GM19395 (cell line): ENCODE measurements at regions not wholly inside any gene's neighbourhood (a gene's known extent, or its start where the extent isn't known, plus 50 kb on each side); places are given as distances from the start of the nearest gene placed in this dataset.
"Not testable (repeated sequence)": the region's sequence is repeated elsewhere in the genome, so short reads cannot be mapped to it uniquely, and the experiment has no call there.

Experiments
- ATAC-seq: cut with Tn5 transposase; IDR thresholded peaks from one replicate; pipeline ENCODE4 v1.9.1; 2021; ENCODE audit warnings: mild to moderate bottlenecking, moderate library complexity; ENCODE audit not compliant: unreplicated experiment

GRCh38 chr2:82498777-82499443 lies 1960.2 kb downstream of the SUCLG1 start:
- no peak for ATAC-seq

GRCh38 chr2:82494739-82495138 lies 1964.3 kb downstream of the SUCLG1 start:
- no peak for ATAC-seq

- ATAC-seq = no peak
Measured at GRCh38 chr2:82491591-82491990, 1967.5 kb downstream of the SUCLG1 start.

- ATAC-seq = no peak
Measured at GRCh38 chr2:82487354-82487753, 1971.7 kb downstream of the SUCLG1 start.

GRCh38 chr2:82485701-82486100 lies 1973.4 kb downstream of the SUCLG1 start:
- ATAC-seq = no peak

- no peak for ATAC-seq
Measured at GRCh38 chr2:82481207-82481606, 1977.9 kb downstream of the SUCLG1 start.

GRCh38 chr2:82478641-82479040 lies 1980.4 kb downstream of the SUCLG1 start:
- no peak for ATAC-seq

- ATAC-seq = no peak
Measured at GRCh38 chr2:82476094-82476493, 1983.0 kb downstream of the SUCLG1 start.

GRCh38 chr2:82428251-82428650 lies 2030.8 kb downstream of the SUCLG1 start:
- no peak for ATAC-seq

GRCh38 chr2:82412021-82412420 lies 2047.1 kb downstream of the SUCLG1 start:
- no peak for ATAC-seq

- no peak for ATAC-seq
Measured at GRCh38 chr2:82411071-82411470, 2048.0 kb downstream of the SUCLG1 start.

GRCh38 chr2:82395531-82395930 lies 2063.5 kb downstream of the SUCLG1 start:
- no peak for ATAC-seq

GRCh38 chr2:82391386-82391785 lies 2067.7 kb downstream of the SUCLG1 start:
- ATAC-seq = no peak

GRCh38 chr2:82355622-82356021 lies 2051.1 kb upstream of the LRRTM1 start:
- ATAC-seq = no peak

GRCh38 chr2:82345910-82346309 lies 2041.4 kb upstream of the LRRTM1 start:
- no peak for ATAC-seq

- ATAC-seq = no peak
Measured at GRCh38 chr2:82344670-82345069, 2040.1 kb upstream of the LRRTM1 start.

GRCh38 chr2:82342356-82342755 lies 2037.8 kb upstream of the LRRTM1 start:
- ATAC-seq = no peak

- no peak for ATAC-seq
Measured at GRCh38 chr2:82340578-82341053, 2036.1 kb upstream of the LRRTM1 start.

GRCh38 chr2:82339805-82340204 lies 2035.3 kb upstream of the LRRTM1 start:
- ATAC-seq = no peak

GRCh38 chr2:82333697-82334096 lies 2029.1 kb upstream of the LRRTM1 start:
- no peak for ATAC-seq

GRCh38 chr2:82330155-82330554 lies 2025.6 kb upstream of the LRRTM1 start:
- ATAC-seq = no peak

GRCh38 chr2:82326180-82326767 lies 2021.7 kb upstream of the LRRTM1 start:
- not testable (repeated sequence) for ATAC-seq

GRCh38 chr2:82320296-82320695 lies 2015.7 kb upstream of the LRRTM1 start:
- no peak for ATAC-seq
